Liver (tissue), 8 donors: ENCODE measurements at regions not wholly inside any gene's neighbourhood (a gene's known extent, or its start where the extent isn't known, plus 50 kb on each side); places are given as distances from the start of the nearest gene placed in this dataset.

Source experiments
- DNase-seq: peaks from one replicate; pipeline ENCODE4 v3.0.0-alpha.2; 2017; ENCODE audit warnings: low spot score
- H3K27ac ChIP-seq, 2 donors: one replicate each; pipeline ENCODE4 v1.7.0; 2013; ENCODE audit warnings: inconsistent platforms in 2 of 2, low read length in 2 of 2, control low read depth in 1 of 2, low read depth in 1 of 2, mild to moderate bottlenecking in 1 of 2
- H3K27me3 ChIP-seq, 4 donors: one replicate each; pipeline versions ENCODE4 v1.6.1 to v1.7.0; 2013; ENCODE audit warnings: low read length in 3 of 4, inconsistent platforms in 1 of 4, mild to moderate bottlenecking in 1 of 4, moderate library complexity in 1 of 4; ENCODE audit not compliant: control insufficient read depth in 4 of 4, insufficient read depth in 4 of 4
- H3K36me3 ChIP-seq, 4 donors: one replicate each; pipeline versions ENCODE4 v1.6.1 to v1.7.0; 2013; ENCODE audit warnings: low read length in 3 of 4, mild to moderate bottlenecking in 3 of 4, low read depth in 1 of 4, moderate library complexity in 1 of 4; ENCODE audit not compliant: control insufficient read depth in 4 of 4, insufficient read depth in 3 of 4
- H3K4me1 ChIP-seq, 4 donors: one replicate each; pipeline versions ENCODE4 v1.6.1 to v1.7.0; 2013; ENCODE audit warnings: low read length in 3 of 4, mild to moderate bottlenecking in 3 of 4, moderate library complexity in 1 of 4; ENCODE audit not compliant: control insufficient read depth in 4 of 4, insufficient read depth in 4 of 4
- H3K4me3 ChIP-seq, 3 donors: one replicate each; pipeline versions ENCODE4 v1.6.1 to v1.7.0; 2013; ENCODE audit warnings: low read length in 3 of 3, control low read depth in 1 of 3, low read depth in 1 of 3, mild to moderate bottlenecking in 1 of 3
- H3K9ac ChIP-seq, 2 donors: one replicate each; pipeline ENCODE4 v1.7.0; 2013; ENCODE audit warnings: low read length in 2 of 2, mild to moderate bottlenecking in 2 of 2, moderate library complexity in 2 of 2, control low read depth in 1 of 2, low read depth in 1 of 2
- H3K9me3 ChIP-seq, 4 donors: one replicate each; pipeline versions ENCODE4 v1.6.1 to v1.7.0; 2013; ENCODE audit warnings: low read length in 3 of 4; ENCODE audit not compliant: control insufficient read depth in 4 of 4
- EGR1 ChIP-seq, 2 donors: IDR thresholded peaks; 2 replicates each; pipeline ENCODE4 v1.6.1; 2016 to 2018; ENCODE audit warnings: antibody characterized with exemption in 2 of 2, low read depth in 2 of 2
- FOXA1 ChIP-seq: IDR thresholded peaks from 2 replicates; pipeline ENCODE4 v1.6.1; 2016; ENCODE audit warnings: antibody characterized with exemption
- FOXA2 ChIP-seq: IDR thresholded peaks from 2 replicates; pipeline ENCODE4 v1.6.1; 2016; ENCODE audit warnings: antibody characterized with exemption
- GABPA ChIP-seq, 2 donors: IDR thresholded peaks in 1 of 2; conservative IDR thresholded peaks in 1 of 2; 2 replicates each; pipeline ENCODE4 v1.6.1; 2016; ENCODE audit warnings: antibody characterized with exemption in 2 of 2, mild to moderate bottlenecking in 1 of 2, moderate library complexity in 1 of 2
- HNF4A ChIP-seq, 2 donors: conservative IDR thresholded peaks; 2 replicates each; pipeline ENCODE4 v1.6.1; 2016; ENCODE audit warnings: antibody characterized with exemption in 2 of 2, mild to moderate bottlenecking in 2 of 2
- HNF4G ChIP-seq: IDR thresholded peaks from 2 replicates; pipeline ENCODE4 v1.6.1; 2016; ENCODE audit warnings: antibody characterized with exemption
- JUND ChIP-seq, 2 donors: IDR thresholded peaks; 2 replicates each; pipeline ENCODE4 v1.6.1; 2016; ENCODE audit warnings: antibody characterized with exemption in 2 of 2
- NR2F2 ChIP-seq: IDR thresholded peaks from 2 replicates; pipeline ENCODE4 v1.6.1; 2016; ENCODE audit warnings: antibody characterized with exemption
- RAD21 ChIP-seq, 2 donors: IDR thresholded peaks; 2 replicates each; pipeline ENCODE4 v1.6.1; 2016; ENCODE audit warnings: antibody characterized with exemption in 2 of 2, mild to moderate bottlenecking in 2 of 2
- RXRA ChIP-seq, 2 donors: IDR thresholded peaks; 2 replicates each; pipeline ENCODE4 v1.6.1; 2017 to 2018; ENCODE audit warnings: antibody characterized with exemption in 2 of 2, mild to moderate bottlenecking in 1 of 2
- SP1 ChIP-seq: IDR thresholded peaks from 2 replicates; pipeline ENCODE4 v1.6.1; 2018; ENCODE audit warnings: antibody characterized with exemption, mild to moderate bottlenecking
- TAF1 ChIP-seq: conservative IDR thresholded peaks from 2 replicates; pipeline ENCODE4 v1.6.1; 2016; ENCODE audit warnings: antibody characterized with exemption, mild to moderate bottlenecking
- YY1 ChIP-seq: IDR thresholded peaks from 2 replicates; pipeline ENCODE4 v1.6.1; 2016; ENCODE audit warnings: antibody characterized with exemption, mild to moderate bottlenecking
- WGBS: extraction: QIAGEN DNeasy Blood & Tissue Kit; methylation state at CpG from one replicate; pipeline ENCODE4 v1.1.7; 2013; 5-methylcytosine and 5-hydroxymethylcytosine counted together
- TF ChIP-seq, protein P1 (sequence below): IDR thresholded peaks from 2 replicates; pipeline ENCODE4 v1.6.1; 2016; ENCODE audit warnings: antibody characterized with exemption
- TF ChIP-seq, protein P2 (sequence below): fragments of 150-350 bp; IDR thresholded peaks from 2 replicates; pipeline ENCODE4 v1.5.1; 2017; ENCODE audit warnings: improper control_type of control experiment, low read depth, low read length; ENCODE audit not compliant: missing input control
- TF ChIP-seq, protein P3 (sequence below): IDR thresholded peaks from 2 replicates; pipeline ENCODE4 v1.6.1; 2016; ENCODE audit warnings: antibody characterized with exemption
- TF ChIP-seq, protein P4 (sequence below): IDR thresholded peaks from 2 replicates; pipeline ENCODE4 v1.6.1; 2016; ENCODE audit warnings: antibody characterized with exemption
- TF ChIP-seq, protein P5 (sequence below): IDR thresholded peaks from 2 replicates; pipeline ENCODE4 v1.6.1; 2016; ENCODE audit warnings: antibody characterized with exemption, mild to moderate bottlenecking
- donor health status: healthy.
- donor health status: healthy.
- donor health status: healthy.
- donor health status: healthy.
- donor health status: healthy.

DNA sequence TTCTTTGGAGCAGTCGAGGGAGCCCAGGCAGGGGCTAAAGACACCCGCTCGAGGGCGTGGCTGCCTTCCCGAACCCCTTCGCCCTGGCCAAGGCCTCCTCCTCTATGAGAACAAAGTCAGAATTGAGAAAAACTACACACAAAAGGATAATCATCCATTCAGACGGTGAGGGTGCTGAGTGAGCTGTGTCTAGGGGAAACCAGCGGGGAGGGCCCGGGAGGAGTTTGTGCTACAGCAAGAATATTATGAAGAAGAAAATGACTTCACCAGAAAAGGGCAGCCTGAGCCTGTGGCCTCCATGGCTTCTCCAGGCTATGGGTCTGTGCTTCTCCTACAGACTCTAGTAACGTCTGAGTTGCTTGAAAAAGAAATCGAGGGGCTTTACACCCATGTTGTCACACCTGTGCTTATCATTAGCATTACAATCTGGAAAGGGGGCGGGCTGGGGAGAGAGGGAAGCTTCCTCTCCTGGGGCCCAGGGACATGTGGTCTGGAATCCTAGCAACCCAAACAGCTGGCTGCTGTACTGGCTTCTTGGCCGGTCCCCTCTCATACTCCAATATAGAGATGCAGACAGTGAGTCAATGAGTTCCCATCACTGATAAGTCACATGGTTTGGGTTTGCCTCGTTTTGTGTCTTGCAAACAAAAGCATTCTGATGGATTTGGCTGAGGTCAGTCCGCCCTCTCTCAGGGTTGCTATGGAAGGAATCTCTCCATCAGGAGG lies 52.0 kb upstream of the ARL4C start:
- no peak overlapping the region for H3K4me3 ChIP-seq
- 83% methylated on average over 15 of the region's 15 CpGs for WGBS
- H3K4me1 ChIP-seq: no peaks in the 10 kb centered on the region
- H3K9ac ChIP-seq: no peak overlapping the region
- H3K36me3 ChIP-seq: no peaks in the 10 kb centered on the region
- no peaks in the 10 kb centered on the region for H3K9me3 ChIP-seq
- no peak for DNase-seq
- no peak overlapping the region for H3K27ac ChIP-seq
- H3K27me3 ChIP-seq: no peaks in the 10 kb centered on the region
- TF ChIP-seq, protein P1, sequence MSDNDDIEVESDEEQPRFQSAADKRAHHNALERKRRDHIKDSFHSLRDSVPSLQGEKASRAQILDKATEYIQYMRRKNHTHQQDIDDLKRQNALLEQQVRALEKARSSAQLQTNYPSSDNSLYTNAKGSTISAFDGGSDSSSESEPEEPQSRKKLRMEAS: no peak
- TF ChIP-seq, protein P2, sequence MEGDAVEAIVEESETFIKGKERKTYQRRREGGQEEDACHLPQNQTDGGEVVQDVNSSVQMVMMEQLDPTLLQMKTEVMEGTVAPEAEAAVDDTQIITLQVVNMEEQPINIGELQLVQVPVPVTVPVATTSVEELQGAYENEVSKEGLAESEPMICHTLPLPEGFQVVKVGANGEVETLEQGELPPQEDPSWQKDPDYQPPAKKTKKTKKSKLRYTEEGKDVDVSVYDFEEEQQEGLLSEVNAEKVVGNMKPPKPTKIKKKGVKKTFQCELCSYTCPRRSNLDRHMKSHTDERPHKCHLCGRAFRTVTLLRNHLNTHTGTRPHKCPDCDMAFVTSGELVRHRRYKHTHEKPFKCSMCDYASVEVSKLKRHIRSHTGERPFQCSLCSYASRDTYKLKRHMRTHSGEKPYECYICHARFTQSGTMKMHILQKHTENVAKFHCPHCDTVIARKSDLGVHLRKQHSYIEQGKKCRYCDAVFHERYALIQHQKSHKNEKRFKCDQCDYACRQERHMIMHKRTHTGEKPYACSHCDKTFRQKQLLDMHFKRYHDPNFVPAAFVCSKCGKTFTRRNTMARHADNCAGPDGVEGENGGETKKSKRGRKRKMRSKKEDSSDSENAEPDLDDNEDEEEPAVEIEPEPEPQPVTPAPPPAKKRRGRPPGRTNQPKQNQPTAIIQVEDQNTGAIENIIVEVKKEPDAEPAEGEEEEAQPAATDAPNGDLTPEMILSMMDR: no peak
- TF ChIP-seq EGR1 (IDR thresholded peaks at IDR 0.05; ENCODE audit: low read depth in 2 of 2) (no peak), FOXA2 (no peak), NR2F2 (no peak), JUND (IDR thresholded peaks at IDR 0.05) (no peak), TAF1 (no peak), RAD21 (IDR thresholded peaks at IDR 0.05) (no peak), GABPA (IDR thresholded peaks at IDR 0.05 in 1 of 2, conservative IDR thresholded peaks at IDR 0.05 in 1 of 2) (no peak), FOXA1 (no peak), YY1 (no peak), HNF4G (no peak), RXRA (IDR thresholded peaks at IDR 0.05) (no peak), HNF4A (conservative IDR thresholded peaks at IDR 0.05) (no peak), SP1 (no peak)
- TF ChIP-seq, protein P3, sequence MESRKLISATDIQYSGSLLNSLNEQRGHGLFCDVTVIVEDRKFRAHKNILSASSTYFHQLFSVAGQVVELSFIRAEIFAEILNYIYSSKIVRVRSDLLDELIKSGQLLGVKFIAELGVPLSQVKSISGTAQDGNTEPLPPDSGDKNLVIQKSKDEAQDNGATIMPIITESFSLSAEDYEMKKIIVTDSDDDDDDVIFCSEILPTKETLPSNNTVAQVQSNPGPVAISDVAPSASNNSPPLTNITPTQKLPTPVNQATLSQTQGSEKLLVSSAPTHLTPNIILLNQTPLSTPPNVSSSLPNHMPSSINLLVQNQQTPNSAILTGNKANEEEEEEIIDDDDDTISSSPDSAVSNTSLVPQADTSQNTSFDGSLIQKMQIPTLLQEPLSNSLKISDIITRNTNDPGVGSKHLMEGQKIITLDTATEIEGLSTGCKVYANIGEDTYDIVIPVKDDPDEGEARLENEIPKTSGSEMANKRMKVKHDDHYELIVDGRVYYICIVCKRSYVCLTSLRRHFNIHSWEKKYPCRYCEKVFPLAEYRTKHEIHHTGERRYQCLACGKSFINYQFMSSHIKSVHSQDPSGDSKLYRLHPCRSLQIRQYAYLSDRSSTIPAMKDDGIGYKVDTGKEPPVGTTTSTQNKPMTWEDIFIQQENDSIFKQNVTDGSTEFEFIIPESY: no peak
- TF ChIP-seq, protein P4, sequence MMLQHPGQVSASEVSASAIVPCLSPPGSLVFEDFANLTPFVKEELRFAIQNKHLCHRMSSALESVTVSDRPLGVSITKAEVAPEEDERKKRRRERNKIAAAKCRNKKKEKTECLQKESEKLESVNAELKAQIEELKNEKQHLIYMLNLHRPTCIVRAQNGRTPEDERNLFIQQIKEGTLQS: no peak
- TF ChIP-seq, protein P5, sequence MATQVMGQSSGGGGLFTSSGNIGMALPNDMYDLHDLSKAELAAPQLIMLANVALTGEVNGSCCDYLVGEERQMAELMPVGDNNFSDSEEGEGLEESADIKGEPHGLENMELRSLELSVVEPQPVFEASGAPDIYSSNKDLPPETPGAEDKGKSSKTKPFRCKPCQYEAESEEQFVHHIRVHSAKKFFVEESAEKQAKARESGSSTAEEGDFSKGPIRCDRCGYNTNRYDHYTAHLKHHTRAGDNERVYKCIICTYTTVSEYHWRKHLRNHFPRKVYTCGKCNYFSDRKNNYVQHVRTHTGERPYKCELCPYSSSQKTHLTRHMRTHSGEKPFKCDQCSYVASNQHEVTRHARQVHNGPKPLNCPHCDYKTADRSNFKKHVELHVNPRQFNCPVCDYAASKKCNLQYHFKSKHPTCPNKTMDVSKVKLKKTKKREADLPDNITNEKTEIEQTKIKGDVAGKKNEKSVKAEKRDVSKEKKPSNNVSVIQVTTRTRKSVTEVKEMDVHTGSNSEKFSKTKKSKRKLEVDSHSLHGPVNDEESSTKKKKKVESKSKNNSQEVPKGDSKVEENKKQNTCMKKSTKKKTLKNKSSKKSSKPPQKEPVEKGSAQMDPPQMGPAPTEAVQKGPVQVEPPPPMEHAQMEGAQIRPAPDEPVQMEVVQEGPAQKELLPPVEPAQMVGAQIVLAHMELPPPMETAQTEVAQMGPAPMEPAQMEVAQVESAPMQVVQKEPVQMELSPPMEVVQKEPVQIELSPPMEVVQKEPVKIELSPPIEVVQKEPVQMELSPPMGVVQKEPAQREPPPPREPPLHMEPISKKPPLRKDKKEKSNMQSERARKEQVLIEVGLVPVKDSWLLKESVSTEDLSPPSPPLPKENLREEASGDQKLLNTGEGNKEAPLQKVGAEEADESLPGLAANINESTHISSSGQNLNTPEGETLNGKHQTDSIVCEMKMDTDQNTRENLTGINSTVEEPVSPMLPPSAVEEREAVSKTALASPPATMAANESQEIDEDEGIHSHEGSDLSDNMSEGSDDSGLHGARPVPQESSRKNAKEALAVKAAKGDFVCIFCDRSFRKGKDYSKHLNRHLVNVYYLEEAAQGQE: no peak
